ENCODE measurements at regions not wholly inside any gene's neighbourhood (a gene's known extent, or its start where the extent isn't known, plus 50 kb on each side); places are given as distances from the start of the nearest gene placed in this dataset.
"Not testable (repeated sequence)": the region's sequence is repeated elsewhere in the genome, so short reads cannot be mapped to it uniquely, and the experiment has no call there.

GRCh38 chr4:73671348-73671747 is 51.1 kb upstream of the RASSF6 start:
- not testable (repeated sequence) for H3K36me3 ChIP-seq (replicated peaks); H3K4me3 ChIP-seq
- in situ Hi-C loops (cut with MboI; ENCODE audit: low sequenced_read_pairs): loop anchor here (25.0 kb wide), 1 partner anchor 234 kb away; the partner anchor contains the start of gene AFP

GRCh38 chr4:73673286-73673685 is 53.0 kb upstream of the RASSF6 start:
- in situ Hi-C loops (cut with MboI; ENCODE audit: low sequenced_read_pairs): loop anchor here (25.0 kb wide), 1 partner anchor 236 kb away; the partner anchor contains the start of gene AFP

More at GRCh38 chr4:73671348-73671747, 51.1 kb upstream of the RASSF6 start:
- not testable (repeated sequence) for H3K9me3 ChIP-seq; H3K4me1 ChIP-seq; H3K27me3 ChIP-seq (ENCODE audit: low read depth)
- peak in 1 of 2 experiments; percentile 45 for DNase-seq (ENCODE audit: low spot score in 2 of 2)

GRCh38 chr4:73674451-73674919 is 54.2 kb upstream of the RASSF6 start:
- no peaks in the 10 kb centered on the region for H3K4me1 ChIP-seq
- in situ Hi-C loops (cut with MboI; ENCODE audit: low sequenced_read_pairs): loop anchor here (25.0 kb wide), 1 partner anchor 237 kb away; the partner anchor contains the start of gene AFP
- no peak overlapping the region for H3K4me3 ChIP-seq
- H3K36me3 ChIP-seq (replicated peaks): no peaks in the 10 kb centered on the region
- no peaks in the 10 kb centered on the region for H3K9me3 ChIP-seq
- H3K27me3 ChIP-seq (ENCODE audit: low read depth): peaks cover 3% of the 10 kb centered on the region; the same call in 1 of the 2 replicates
- no peak for DNase-seq (ENCODE audit: low spot score in 2 of 2)

More at GRCh38 chr4:73673286-73673685, 53.0 kb upstream of the RASSF6 start:
- Histone ChIP-seq H3K27me3 (ENCODE audit: low read depth) (peaks cover 3% of the 10 kb centered on the region; the same call in 1 of the 2 replicates), H3K9me3 (no peaks in the 10 kb centered on the region), H3K36me3 (replicated peaks) (no peaks in the 10 kb centered on the region), H3K4me1 (no peaks in the 10 kb centered on the region), H3K4me3 (no peak overlapping the region)
- no peak for DNase-seq (ENCODE audit: low spot score in 2 of 2)

GRCh38 chr4:73675623-73676022 is 55.4 kb upstream of the RASSF6 start:
- H3K4me1 ChIP-seq: no peaks in the 10 kb centered on the region
- H3K27me3 ChIP-seq (ENCODE audit: low read depth): peaks cover 3% of the 10 kb centered on the region; the same call in 1 of the 2 replicates
- DNase-seq (ENCODE audit: low spot score in 2 of 2): no peak
- H3K9me3 ChIP-seq: no peaks in the 10 kb centered on the region
- no peak overlapping the region for H3K4me3 ChIP-seq
- no peaks in the 10 kb centered on the region for H3K36me3 ChIP-seq (replicated peaks)
- in situ Hi-C loops (cut with MboI; ENCODE audit: low sequenced_read_pairs): no loop called here

- H3K27me3 ChIP-seq (ENCODE audit: low read depth): peaks cover 3% of the 10 kb centered on the region; the same call in 1 of the 2 replicates
- no peak overlapping the region for H3K4me3 ChIP-seq
- no peak for DNase-seq (ENCODE audit: low spot score in 2 of 2)
- H3K36me3 ChIP-seq (replicated peaks): no peaks in the 10 kb centered on the region
- no peaks in the 10 kb centered on the region for H3K9me3 ChIP-seq
- in situ Hi-C loops (cut with MboI; ENCODE audit: low sequenced_read_pairs): no loop called here
- H3K4me1 ChIP-seq: no peaks in the 10 kb centered on the region
Observed at GRCh38 chr4:73676136-73676535, 55.9 kb upstream of the RASSF6 start.

GRCh38 chr4:73676861-73677323 is 56.7 kb upstream of the RASSF6 start:
- Histone ChIP-seq H3K4me1 (no peaks in the 10 kb centered on the region), H3K4me3 (no peak overlapping the region), H3K27me3 (ENCODE audit: low read depth) (peaks cover 3% of the 10 kb centered on the region), H3K36me3 (replicated peaks) (no peaks in the 10 kb centered on the region), H3K9me3 (no peaks in the 10 kb centered on the region)
- in situ Hi-C loops (cut with MboI; ENCODE audit: low sequenced_read_pairs): no loop called here
- no peak for DNase-seq (ENCODE audit: low spot score in 2 of 2)

- in situ Hi-C loops (cut with MboI; ENCODE audit: low sequenced_read_pairs): no loop called here
- no peak overlapping the region for H3K4me3 ChIP-seq
- H3K4me1 ChIP-seq: peaks cover 8% of the 10 kb centered on the region; the same call in 1 of the 2 replicates
- no peaks in the 10 kb centered on the region for H3K36me3 ChIP-seq (replicated peaks)
- no peaks in the 10 kb centered on the region for H3K9me3 ChIP-seq
- no peak for DNase-seq (ENCODE audit: low spot score in 2 of 2)
- peaks cover 2% of the 10 kb centered on the region for H3K27me3 ChIP-seq (ENCODE audit: low read depth)
Observed at GRCh38 chr4:73679836-73680235, 59.6 kb upstream of the RASSF6 start.

GRCh38 chr4:73681776-73682175 is 58.6 kb upstream of the CXCL8 start:
- Histone ChIP-seq H3K9me3 (no peaks in the 10 kb centered on the region), H3K4me3 (no peak overlapping the region), H3K27me3 (ENCODE audit: low read depth) (no peaks in the 10 kb centered on the region; the same call in 1 of the 2 replicates), H3K4me1 (peaks cover 8% of the 10 kb centered on the region; the same call in 1 of the 2 replicates), H3K36me3 (replicated peaks) (no peaks in the 10 kb centered on the region)
- in situ Hi-C loops (cut with MboI; ENCODE audit: low sequenced_read_pairs): no loop called here
- no peak for DNase-seq (ENCODE audit: low spot score in 2 of 2)

- no peak for DNase-seq (ENCODE audit: low spot score in 2 of 2)
- Histone ChIP-seq H3K4me1 (peaks cover 8% of the 10 kb centered on the region; the same call in 1 of the 2 replicates), H3K36me3 (replicated peaks) (no peaks in the 10 kb centered on the region), H3K4me3 (no peak overlapping the region), H3K27me3 (ENCODE audit: low read depth) (no peaks in the 10 kb centered on the region; the same call in 1 of the 2 replicates), H3K9me3 (no peaks in the 10 kb centered on the region)
- in situ Hi-C loops (cut with MboI; ENCODE audit: low sequenced_read_pairs): no loop called here
Observed at GRCh38 chr4:73682508-73682907, 57.9 kb upstream of the CXCL8 start.

- Histone ChIP-seq H3K27me3 (ENCODE audit: low read depth) (no peaks in the 10 kb centered on the region; the same call in 1 of the 2 replicates), H3K9me3 (no peaks in the 10 kb centered on the region), H3K4me1 (peaks cover 8% of the 10 kb centered on the region; the same call in 1 of the 2 replicates), H3K4me3 (no peak overlapping the region), H3K36me3 (replicated peaks) (no peaks in the 10 kb centered on the region)
- peak in 1 of 2 experiments; percentile 42 for DNase-seq (ENCODE audit: low spot score in 2 of 2)
- in situ Hi-C loops (cut with MboI; ENCODE audit: low sequenced_read_pairs): no loop called here
Observed at GRCh38 chr4:73683033-73683432, 57.3 kb upstream of the CXCL8 start.

GRCh38 chr4:73683456-73683855 is 56.9 kb upstream of the CXCL8 start:
- Histone ChIP-seq H3K4me3 (no peak overlapping the region), H3K9me3 (no peaks in the 10 kb centered on the region), H3K27me3 (ENCODE audit: low read depth) (no peaks in the 10 kb centered on the region; the same call in 1 of the 2 replicates), H3K4me1 (peaks cover 8% of the 10 kb centered on the region; the same call in 1 of the 2 replicates), H3K36me3 (replicated peaks) (no peaks in the 10 kb centered on the region)
- no peak for DNase-seq (ENCODE audit: low spot score in 2 of 2)
- in situ Hi-C loops (cut with MboI; ENCODE audit: low sequenced_read_pairs): no loop called here

- Histone ChIP-seq H3K27me3 (ENCODE audit: low read depth) (no peaks in the 10 kb centered on the region; the same call in 1 of the 2 replicates), H3K9me3 (no peaks in the 10 kb centered on the region), H3K4me3 (no peak overlapping the region), H3K4me1 (peaks cover 8% of the 10 kb centered on the region; the same call in 1 of the 2 replicates), H3K36me3 (replicated peaks) (no peaks in the 10 kb centered on the region)
- no peak for DNase-seq (ENCODE audit: low spot score in 2 of 2)
- in situ Hi-C loops (cut with MboI; ENCODE audit: low sequenced_read_pairs): no loop called here
Observed at GRCh38 chr4:73684097-73684496, 56.3 kb upstream of the CXCL8 start.

- DNase-seq (ENCODE audit: low spot score in 2 of 2): no peak
- Histone ChIP-seq H3K9me3 (no peaks in the 10 kb centered on the region), H3K27me3 (ENCODE audit: low read depth) (no peaks in the 10 kb centered on the region; the same call in 1 of the 2 replicates), H3K4me3 (no peak overlapping the region), H3K36me3 (replicated peaks) (no peaks in the 10 kb centered on the region), H3K4me1 (peaks cover 8% of the 10 kb centered on the region; the same call in 1 of the 2 replicates)
- in situ Hi-C loops (cut with MboI; ENCODE audit: low sequenced_read_pairs): no loop called here
Observed at GRCh38 chr4:73685052-73685451, 55.3 kb upstream of the CXCL8 start.

- H3K4me3 ChIP-seq: no peak overlapping the region
- DNase-seq (ENCODE audit: low spot score in 2 of 2): no peak
- peaks cover 8% of the 10 kb centered on the region; the same call in 1 of the 2 replicates for H3K4me1 ChIP-seq
- no peaks in the 10 kb centered on the region for H3K9me3 ChIP-seq
- no peaks in the 10 kb centered on the region for H3K27me3 ChIP-seq (ENCODE audit: low read depth)
- H3K36me3 ChIP-seq (replicated peaks): no peaks in the 10 kb centered on the region
- in situ Hi-C loops (cut with MboI; ENCODE audit: low sequenced_read_pairs): no loop called here
Observed at GRCh38 chr4:73687421-73687820, 52.9 kb upstream of the CXCL8 start.
